GM12878 (cell line): ENCODE measurements at regions not wholly inside any gene's neighbourhood (a gene's known extent, or its start where the extent isn't known, plus 50 kb on each side); places are given as distances from the start of the nearest gene placed in this dataset.

ENCODE experiments used
- CTCF ChIP-seq, 3 experiments: IDR thresholded peaks in 2 of 3; conservative IDR thresholded peaks in 1 of 3; 2 replicates each; pipeline ENCODE4 v1.5.1; 2011; ENCODE audit warnings: low read depth in 3 of 3, low read length in 3 of 3, mild to moderate bottlenecking in 3 of 3, control low read depth in 2 of 3, moderate library complexity in 2 of 3, inconsistent platforms in 1 of 3, mixed read lengths in 1 of 3; ENCODE audit not compliant: control insufficient read depth in 2 of 3, insufficient read depth in 1 of 3; ENCODE audit errors: extremely low read depth in 1 of 3
- EZH2 ChIP-seq: IDR thresholded peaks from 2 replicates; pipeline ENCODE4 v1.6.1; 2012; ENCODE audit warnings: low read depth, mild to moderate bottlenecking, control low read depth, inconsistent platforms, low read length, borderline replicate concordance; ENCODE audit not compliant: control insufficient read depth
- FOS ChIP-seq: IDR thresholded peaks from 3 replicates; pipeline ENCODE4 v1.6.1; 2011; ENCODE audit warnings: borderline replicate concordance; ENCODE audit not compliant: insufficient read length; ENCODE audit errors: extremely low read depth
- HDAC2 ChIP-seq: fragments of 200-600 bp; sonication (generic); IDR thresholded peaks from 2 replicates; pipeline ENCODE4 v1.6.1; 2017
- POLR2A ChIP-seq: IDR thresholded peaks from 2 replicates; pipeline ENCODE4 v1.6.1; 2011; ENCODE audit warnings: low read depth, mild to moderate bottlenecking, low read length
- POLR2AphosphoS5 ChIP-seq: IDR thresholded peaks from 2 replicates; pipeline ENCODE4 v1.6.1; 2011; ENCODE audit warnings: mild to moderate bottlenecking, low read length, inconsistent platforms
- RAD51 ChIP-seq: fragments of 450-650 bp; IDR thresholded peaks from 2 replicates; pipeline ENCODE4 v1.6.1; 2016; ENCODE audit warnings: moderate library complexity, mild to moderate bottlenecking, inconsistent platforms
- RELA ChIP-seq: fragments of 450-650 bp; IDR thresholded peaks from 2 replicates; pipeline ENCODE4 v1.8.0; 2014; ENCODE audit warnings: borderline replicate concordance; ENCODE audit not compliant: partially characterized antibody
- RELB ChIP-seq: fragments of 450-650 bp; IDR thresholded peaks from 2 replicates; pipeline ENCODE4 v1.6.1; 2017; ENCODE audit warnings: low read depth, mild to moderate bottlenecking, moderate library complexity
- SP1 ChIP-seq: IDR thresholded peaks from one replicate; pipeline ENCODE4 v1.6.1; 2011; ENCODE audit warnings: low read depth, low read length
- ZBTB33 ChIP-seq: fragments of 450-650 bp; IDR thresholded peaks from 2 replicates; pipeline ENCODE4 v1.6.1; 2017; ENCODE audit warnings: mild to moderate bottlenecking

GRCh38 chr5:141787376-141787775 is 90.8 kb downstream of the PCDH1 start:
- no peak for TF ChIP-seq CTCF (IDR thresholded peaks at IDR 0.05 in 2 of 3, conservative IDR thresholded peaks at IDR 0.05 in 1 of 3; ENCODE audit: control insufficient read depth in 2 of 3, extremely low read depth in 1 of 3, insufficient read depth in 1 of 3, low read depth in 3 of 3, low read length in 3 of 3)
- TF ChIP-seq EZH2: no peak
- TF ChIP-seq POLR2A: no peak
- no peak for TF ChIP-seq RAD51
- TF ChIP-seq HDAC2: no peak
- no peak for TF ChIP-seq RELB
- no peak for TF ChIP-seq SP1
- TF ChIP-seq POLR2AphosphoS5: no peak
- TF ChIP-seq ZBTB33: no peak
- TF ChIP-seq FOS: no peak
- no peak for TF ChIP-seq RELA
